ENCODE measurements at regions not wholly inside any gene's neighbourhood (a gene's known extent, or its start where the extent isn't known, plus 50 kb on each side); places are given as distances from the start of the nearest gene placed in this dataset.

- no peak for TF ChIP-seq REST (IDR thresholded peaks at IDR 0.05; ENCODE audit: unreplicated experiment)
- TF ChIP-seq EZH2 (IDR thresholded peaks at IDR 0.05; ENCODE audit: low read depth, unreplicated experiment), result no peak
- TF ChIP-seq EZH2phosphoT487 (IDR thresholded peaks at IDR 0.05; ENCODE audit: unreplicated experiment), result no peak
- TF ChIP-seq ZNF331 (CRISPR knock-in tag; IDR thresholded peaks at IDR 0.05; ENCODE audit: low read depth), result no peak
- no peak for TF ChIP-seq STAT1 (IDR thresholded peaks at IDR 0.05; ENCODE audit: unreplicated experiment)
- TF ChIP-seq ETS1 (IDR thresholded peaks at IDR 0.05), result no peak
- no peak for TF ChIP-seq JUNB (IDR thresholded peaks at IDR 0.05; ENCODE audit: unreplicated experiment)
- TF ChIP-seq ZNF114 (CRISPR knock-in tag; IDR thresholded peaks at IDR 0.05), result no peak
Observed at GRCh38 chrX:139192386-139192961, 338.1 kb upstream of the F9 start (continued).

GRCh38 chrX:139191746-139192385 is 338.7 kb upstream of the F9 start:
- Histone ChIP-seq H3K4me3 (no peak overlapping the region), H2AFZ (no peak overlapping the region), H3K9me2 (ENCODE audit: insufficient read depth) (no peaks in the 10 kb centered on the region), H3K27me3 (ENCODE audit: insufficient read depth) (peaks cover 100% of the 10 kb centered on the region), H3F3A (replicated peaks; ENCODE audit: low read depth) (no peaks in the 10 kb centered on the region), H3K4me1 (ENCODE audit: insufficient read depth) (peaks cover 11% of the 10 kb centered on the region), H3K79me2 (replicated peaks; ENCODE audit: insufficient read depth) (no peaks in the 10 kb centered on the region), H3K4me2 (no peak overlapping the region), H4K20me1 (replicated peaks; ENCODE audit: insufficient read depth) (no peaks in the 10 kb centered on the region; the same call in 1 of the 2 replicates), H3K27ac (ENCODE audit: low read depth) (no peak overlapping the region), H3K36me3 (ENCODE audit: insufficient read depth) (no peaks in the 10 kb centered on the region)
- Mint-ChIP-seq H3K27ac (no peak overlapping the region), H3K27me3 (ENCODE audit: insufficient read depth, low read depth, poor library complexity) (peaks cover 69% of the 10 kb centered on the region), H3K4me3 (no peak overlapping the region), H3K4me1 (peaks cover 13% of the 10 kb centered on the region), H3K9me3 (no peaks in the 10 kb centered on the region), H3K36me3 (ENCODE audit: low read depth) (no peaks in the 10 kb centered on the region)
- DNase-seq (ENCODE audit: low spot score) (no peak), ATAC-seq (peak; percentile 20; the same call in 2 of the 3 replicates)
- no peak for TF ChIP-seq JUNB (IDR thresholded peaks at IDR 0.05; ENCODE audit: unreplicated experiment)
- no peak for TF ChIP-seq ZNF462 (CRISPR knock-in tag; IDR thresholded peaks at IDR 0.05)
- TF ChIP-seq ZNF331 (CRISPR knock-in tag; IDR thresholded peaks at IDR 0.05; ENCODE audit: low read depth), result no peak
- TF ChIP-seq EZH2 (IDR thresholded peaks at IDR 0.05; ENCODE audit: low read depth, unreplicated experiment), result no peak
- TF ChIP-seq CREB1 (CRISPR knock-in tag; IDR thresholded peaks at IDR 0.05; ENCODE audit: low read depth), result no peak
- TF ChIP-seq STAT1 (IDR thresholded peaks at IDR 0.05; ENCODE audit: unreplicated experiment), result no peak
- TF ChIP-seq POLR2AphosphoS5 (IDR thresholded peaks at IDR 0.05; ENCODE audit: low read depth), result no peak
